ENCODE measurements at regions not wholly inside any gene's neighbourhood (a gene's known extent, or its start where the extent isn't known, plus 50 kb on each side); places are given as distances from the start of the nearest gene placed in this dataset.

- DNase-seq = no peak
- intact Hi-C loops (cut with DNase I; ENCODE audit: low total_unique reads) = no loop called here
- TF ChIP-seq POLR2AphosphoS5 (IDR thresholded peaks at IDR 0.05) = no peak
- no peak for TF ChIP-seq CTCF (IDR thresholded peaks at IDR 0.05 in 8 of 11, conservative IDR thresholded peaks at IDR 0.05 in 3 of 11)
- no peak for TF ChIP-seq POLR2A (IDR thresholded peaks at IDR 0.05)
- WGBS, 5 donors = 68 to 83% (median 75%) methylated on average over 5 of the region's 5 CpGs
- Histone ChIP-seq H3K9me3 (no peaks in the 10 kb centered on the region), H3K36me3 (no peaks in the 10 kb centered on the region), H3K4me3 (no peak overlapping the region), H3K4me1 (no peaks in the 10 kb centered on the region), H3K27ac (no peak overlapping the region), H3K27me3 (replicated peaks in 1 of 7) (peaks cover 0 to 11% (median 0%) of the 10 kb centered on the region in 7 donors)
Measured at GRCh38 chr5:175388531-175388930, 55.5 kb downstream of the DRD1 start.

DNA sequence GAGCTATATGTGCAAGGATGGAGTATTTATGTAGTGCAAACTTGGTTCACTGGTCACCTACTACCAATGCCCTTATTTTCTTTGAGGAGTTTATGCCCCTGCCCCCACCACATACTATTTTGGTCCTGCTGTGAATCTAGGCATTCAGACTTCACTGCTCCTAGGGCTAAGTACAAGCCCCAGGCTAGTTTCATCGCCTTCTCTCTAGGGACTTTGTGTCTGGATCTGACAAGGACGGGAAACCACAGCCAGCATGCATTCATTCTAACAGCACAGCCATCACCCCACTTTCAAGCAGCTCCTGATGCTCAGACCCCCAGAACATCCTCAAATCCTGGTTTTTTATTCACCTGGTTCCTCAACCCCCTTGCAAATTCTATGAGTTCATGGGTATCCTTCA, 56.8 kb downstream of the DRD1 start:
- H3K27ac ChIP-seq = no peak overlapping the region
- WGBS, 5 donors = 54 to 76% (median 64%) methylated on average over 2 of the region's 2 CpGs
- no peaks in the 10 kb centered on the region for H3K4me1 ChIP-seq
- no peak for DNase-seq
- H3K27me3 ChIP-seq (replicated peaks in 1 of 7) = peaks cover 0 to 11% (median 0%) of the 10 kb centered on the region in 7 donors
- H3K9me3 ChIP-seq = no peaks in the 10 kb centered on the region
- no peak overlapping the region for H3K4me3 ChIP-seq
- intact Hi-C loops (cut with DNase I; ENCODE audit: low total_unique reads) = no loop called here
- no peaks in the 10 kb centered on the region for H3K36me3 ChIP-seq
- TF ChIP-seq POLR2A (IDR thresholded peaks at IDR 0.05) = no peak
- TF ChIP-seq CTCF (IDR thresholded peaks at IDR 0.05 in 8 of 11, conservative IDR thresholded peaks at IDR 0.05 in 3 of 11) = no peak
- TF ChIP-seq POLR2AphosphoS5 (IDR thresholded peaks at IDR 0.05) = no peak

DNA sequence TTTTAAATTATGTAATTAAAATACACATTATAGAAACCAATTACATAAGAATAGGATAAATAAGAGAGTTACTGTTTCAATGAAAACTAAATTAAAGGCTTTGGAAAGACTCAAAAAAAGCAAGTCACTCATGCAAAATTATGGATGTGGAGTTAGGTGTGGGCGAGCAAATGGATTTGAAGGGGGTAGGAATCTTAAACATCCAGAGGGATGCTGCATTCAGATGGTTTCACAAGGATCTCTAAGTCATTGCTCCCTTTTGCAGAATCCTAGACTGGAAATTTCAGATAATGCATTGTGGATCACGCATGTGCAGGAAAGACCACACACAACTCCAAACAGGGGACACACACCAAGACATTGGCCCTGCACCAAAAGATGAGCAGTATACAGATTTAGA, 57.5 kb downstream of the DRD1 start:
- H3K36me3 ChIP-seq = no peaks in the 10 kb centered on the region
- intact Hi-C loops (cut with DNase I; ENCODE audit: low total_unique reads) = no loop called here
- no peak overlapping the region for H3K4me3 ChIP-seq
- no peak overlapping the region for H3K27ac ChIP-seq
- no peak for DNase-seq
- WGBS, 5 donors = 78 to 94% (median 85%) methylated on average over 2 of the region's 2 CpGs
- no peaks in the 10 kb centered on the region for H3K4me1 ChIP-seq
- H3K27me3 ChIP-seq (replicated peaks in 1 of 7) = peaks cover 0 to 11% (median 0%) of the 10 kb centered on the region in 7 donors
- TF ChIP-seq POLR2A (IDR thresholded peaks at IDR 0.05) (no peak), POLR2AphosphoS5 (IDR thresholded peaks at IDR 0.05) (no peak), CTCF (IDR thresholded peaks at IDR 0.05 in 8 of 11, conservative IDR thresholded peaks at IDR 0.05 in 3 of 11) (no peak)
- no peaks in the 10 kb centered on the region for H3K9me3 ChIP-seq

DNA sequence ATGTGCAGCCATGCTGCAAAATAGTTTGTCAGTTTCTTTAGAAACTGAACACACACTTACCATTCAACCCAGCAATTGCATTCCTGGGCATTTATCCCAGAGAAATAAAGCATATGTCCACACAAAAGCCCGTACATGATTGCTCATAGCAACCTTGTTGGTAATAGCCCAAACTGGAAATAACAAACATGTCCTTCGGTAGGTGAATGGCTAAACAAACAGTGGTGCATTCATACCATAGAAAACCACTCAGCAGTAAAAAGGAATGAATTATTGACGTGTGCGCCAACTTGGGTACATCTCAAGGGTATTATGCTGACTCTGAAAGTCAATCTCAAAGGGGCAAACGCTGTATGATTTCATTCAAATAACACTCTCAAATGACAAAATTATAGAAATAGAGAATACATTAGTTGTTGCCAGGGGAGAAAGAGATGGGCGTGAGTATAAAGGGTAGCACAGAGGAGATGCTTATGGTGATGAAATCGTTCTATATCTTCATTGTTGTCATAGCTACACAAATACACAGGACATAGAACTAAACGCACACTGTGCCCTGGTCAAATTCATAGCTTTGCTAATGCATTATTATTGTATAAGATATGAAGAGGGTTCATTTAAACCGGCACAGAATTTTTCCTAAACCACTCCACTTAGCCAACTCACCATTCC, 58.2 kb downstream of the DRD1 start:
- intact Hi-C loops (cut with DNase I; ENCODE audit: low total_unique reads) = no loop called here
- Histone ChIP-seq H3K4me3 (no peak overlapping the region), H3K27me3 (replicated peaks in 1 of 7) (peaks cover 0 to 17% (median 0%) of the 10 kb centered on the region in 7 donors), H3K9me3 (no peaks in the 10 kb centered on the region), H3K36me3 (no peaks in the 10 kb centered on the region), H3K27ac (no peak overlapping the region), H3K4me1 (no peaks in the 10 kb centered on the region)
- TF ChIP-seq POLR2AphosphoS5 (IDR thresholded peaks at IDR 0.05) = no peak
- TF ChIP-seq CTCF (IDR thresholded peaks at IDR 0.05 in 8 of 11, conservative IDR thresholded peaks at IDR 0.05 in 3 of 11) = no peak
- TF ChIP-seq POLR2A (IDR thresholded peaks at IDR 0.05) = no peak
- DNase-seq = no peak
- WGBS, 5 donors = 78 to 89% (median 84%) methylated on average over 9 of the region's 9 CpGs

All from spleen (tissue), 11 donors.